ENCODE measurements at regions not wholly inside any gene's neighbourhood (a gene's known extent, or its start where the extent isn't known, plus 50 kb on each side); places are given as distances from the start of the nearest gene placed in this dataset.

DNA sequence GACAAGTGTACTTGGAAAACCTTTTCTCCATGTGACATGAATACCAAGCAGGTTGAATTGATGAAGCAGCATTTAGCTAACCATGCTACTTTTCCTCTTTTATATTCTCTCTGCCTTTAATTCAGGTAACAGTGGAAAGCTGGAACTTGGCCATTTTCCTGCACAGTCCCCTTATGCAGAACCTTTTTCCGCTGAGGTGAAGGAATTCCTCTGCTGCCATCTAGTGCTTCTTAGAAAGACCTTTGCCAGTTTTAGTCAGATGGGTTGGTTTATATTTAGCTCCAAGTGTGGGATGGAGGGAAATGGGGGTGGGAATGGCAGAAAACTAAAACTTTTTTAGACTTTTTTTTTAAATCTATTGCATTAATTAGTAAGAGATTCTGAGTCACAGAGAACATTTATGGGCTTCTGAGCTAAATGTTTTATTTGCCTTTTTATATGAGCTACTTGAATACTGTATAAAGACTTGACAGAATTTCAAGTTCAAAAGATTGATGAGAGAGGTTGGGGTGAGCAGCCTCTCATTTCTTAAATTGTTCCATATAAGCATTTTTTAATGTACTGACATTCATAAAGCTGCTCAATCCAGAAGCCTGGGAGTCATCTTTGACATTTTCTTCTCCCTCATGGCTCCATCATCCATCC, 153.9 kb upstream of the ZC3H12C start:
- ChIA-PET CTCF (interaction anchor here (0.6 to 2.6 kb wide), 4 partner anchors 25 to 1939 kb away, joined by 3 to 29 read pairs (median 4); no protein-coding TSS in a partner anchor), POLR2A (ENCODE audit: unreplicated experiment) (interaction anchor here (0.5 to 0.7 kb wide), 4 partner anchors 130 to 1215 kb away, joined by 5 to 17 read pairs (median 6); no protein-coding TSS in a partner anchor)
- no peak overlapping the region for H3K4me3 ChIP-seq
- H2AFZ ChIP-seq = no peak overlapping the region
- no TSS peak for BruUV-seq (replicated peaks)
- no peak overlapping the region for H3K27ac ChIP-seq
- intact Hi-C loops (cut with micrococcal nuclease; ENCODE audit: unreplicated experiment) = loop anchor here (1.0 to 10.0 kb wide), 4 partner anchors 25 to 1241 kb away; no protein-coding TSS in a partner anchor
- peaks cover 11% of the 10 kb centered on the region; the same call in 1 of the 2 replicates for H3K4me1 ChIP-seq (replicated peaks; ENCODE audit: insufficient read depth)
- no peaks in the 10 kb centered on the region for H3K79me2 ChIP-seq (ENCODE audit: low read depth)
- DNase-seq = peak; percentile 30 to 78
- no peak for TF ChIP-seq EZH2 (IDR thresholded peaks at IDR 0.05; ENCODE audit: low read depth)
- TF ChIP-seq CTCF (conservative IDR thresholded peaks at IDR 0.05) = peak; percentile 88
- H3K4me2 ChIP-seq = no peak overlapping the region
- H3K27me3 ChIP-seq (ENCODE audit: insufficient read depth, low read depth) = no peaks in the 10 kb centered on the region
- no peaks in the 10 kb centered on the region for H3K9me2 ChIP-seq (ENCODE audit: insufficient read depth)
- H3F3A ChIP-seq (ENCODE audit: insufficient read depth, low read depth) = no peaks in the 10 kb centered on the region
- H3K9me3 ChIP-seq (ENCODE audit: insufficient read depth, low read depth) = 0 out of 2 replicates have a peak, but pooled peaks cover 3% of the 10 kb centered on the region
- H4K20me1 ChIP-seq (ENCODE audit: insufficient read depth) = no peaks in the 10 kb centered on the region
- no peaks in the 10 kb centered on the region for H3K36me3 ChIP-seq (ENCODE audit: low read depth)

DNA sequence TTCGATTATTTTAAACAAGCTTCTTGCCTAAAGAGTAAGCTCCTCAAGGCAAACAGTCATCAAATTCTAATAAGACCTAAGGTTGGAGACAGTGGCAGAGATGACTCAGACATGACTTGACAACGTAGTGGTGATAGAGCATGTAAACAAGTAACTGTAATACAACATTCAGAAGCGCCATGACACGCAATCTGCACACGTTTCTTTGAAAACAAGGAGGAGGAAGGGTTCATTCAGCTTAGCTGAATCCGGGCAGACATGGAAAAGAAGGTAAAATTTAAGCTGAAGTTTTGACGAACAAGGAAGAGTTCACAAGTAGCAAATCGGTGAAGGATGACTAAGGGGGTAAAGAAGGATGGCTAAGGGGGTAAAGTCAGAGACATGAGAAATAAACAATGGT, 152.4 kb upstream of the ZC3H12C start:
- no peak for TF ChIP-seq CTCF (conservative IDR thresholded peaks at IDR 0.05)
- no peak for TF ChIP-seq EZH2 (IDR thresholded peaks at IDR 0.05; ENCODE audit: low read depth)
- peaks cover 12% of the 10 kb centered on the region for H3K4me1 ChIP-seq (replicated peaks; ENCODE audit: insufficient read depth)
- BruUV-seq (replicated peaks) = no TSS peak
- no peaks in the 10 kb centered on the region for H3K27me3 ChIP-seq (ENCODE audit: insufficient read depth, low read depth)
- H3K4me2 ChIP-seq = no peak overlapping the region
- H3K9me3 ChIP-seq (ENCODE audit: insufficient read depth, low read depth) = 0 out of 2 replicates have a peak, but pooled peaks cover 3% of the 10 kb centered on the region
- CTCF ChIA-PET = interaction anchor here (0.6 to 2.6 kb wide), 4 partner anchors 26 to 357 kb away, joined by 3 to 29 read pairs (median 3); no protein-coding TSS in a partner anchor
- H3K79me2 ChIP-seq (ENCODE audit: low read depth) = no peaks in the 10 kb centered on the region
- H3K9me2 ChIP-seq (ENCODE audit: insufficient read depth) = no peaks in the 10 kb centered on the region
- no peak overlapping the region for H3K4me3 ChIP-seq
- H3K27ac ChIP-seq = no peak overlapping the region
- no peaks in the 10 kb centered on the region for H4K20me1 ChIP-seq (ENCODE audit: insufficient read depth)
- no peaks in the 10 kb centered on the region for H3F3A ChIP-seq (ENCODE audit: insufficient read depth, low read depth)
- H3K36me3 ChIP-seq (ENCODE audit: low read depth) = no peaks in the 10 kb centered on the region
- intact Hi-C loops (cut with micrococcal nuclease; ENCODE audit: unreplicated experiment) = loop anchor here (10.0 kb wide), 2 partner anchors 314 to 354 kb away; partner anchors contain the start of gene RDX
- POLR2A ChIA-PET (ENCODE audit: unreplicated experiment) = interaction anchor here (0.6 kb wide), 1 partner anchor 221 kb away, joined by 4 read pairs; no protein-coding TSS in a partner anchor
- DNase-seq = peak; percentile 21 to 73
- H2AFZ ChIP-seq = no peak overlapping the region; the same call in 1 of the 2 replicates

DNA sequence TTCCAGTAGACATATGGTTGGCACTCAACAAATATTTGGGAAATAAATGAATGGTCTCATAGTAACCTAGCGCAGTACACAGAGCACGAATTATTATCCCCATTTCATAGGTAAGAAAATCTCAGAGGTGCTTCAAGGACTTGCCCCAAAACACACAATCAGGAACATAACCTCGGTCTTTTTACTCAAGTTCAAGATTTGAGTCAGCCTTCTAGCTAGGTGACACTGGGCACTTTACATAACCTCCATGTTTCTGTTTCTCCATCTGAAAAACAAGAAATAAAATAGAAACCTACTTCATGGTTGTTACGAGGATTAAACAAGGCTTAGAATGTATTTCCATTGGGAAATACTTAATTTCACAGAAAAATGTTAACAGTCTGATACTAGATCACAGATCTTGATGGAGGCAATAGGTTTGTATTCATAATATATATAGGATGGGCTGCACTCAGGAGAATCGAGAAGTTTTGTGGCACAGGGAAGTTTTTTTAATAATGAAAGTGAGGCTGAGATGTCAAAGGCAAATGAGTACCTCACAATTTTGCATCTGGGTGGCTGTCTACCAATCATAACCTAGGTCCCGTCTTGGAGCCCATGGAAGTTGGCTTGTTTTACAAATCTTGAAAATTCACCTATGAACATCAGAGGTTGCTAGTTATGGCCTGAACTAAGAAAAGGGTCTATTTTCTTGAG, 147.4 kb upstream of the ZC3H12C start:
- H3K27me3 ChIP-seq (ENCODE audit: insufficient read depth, low read depth) = no peaks in the 10 kb centered on the region
- POLR2A ChIA-PET (ENCODE audit: unreplicated experiment) = interaction anchor here (0.6 kb wide), 1 partner anchor 1511 kb away, joined by 5 read pairs; no protein-coding TSS in a partner anchor
- no TSS peak for BruUV-seq (replicated peaks)
- no peaks in the 10 kb centered on the region for H4K20me1 ChIP-seq (ENCODE audit: insufficient read depth)
- H3F3A ChIP-seq (ENCODE audit: insufficient read depth, low read depth) = no peaks in the 10 kb centered on the region
- intact Hi-C loops (cut with micrococcal nuclease; ENCODE audit: unreplicated experiment) = loop anchor here (1.0 to 10.0 kb wide), 8 partner anchors 147 to 488 kb away; partner anchors contain the start of gene RDX
- H3K4me3 ChIP-seq = no peak overlapping the region; the same call in 1 of the 2 replicates
- H3K9me3 ChIP-seq (ENCODE audit: insufficient read depth, low read depth) = peaks cover 3% of the 10 kb centered on the region; the same call in 1 of the 2 replicates
- CTCF ChIA-PET = no interaction called here
- H2AFZ ChIP-seq = peak overlapping the region; percentile 62
- TF ChIP-seq EZH2 (IDR thresholded peaks at IDR 0.05; ENCODE audit: low read depth) = no peak
- no peak for TF ChIP-seq CTCF (conservative IDR thresholded peaks at IDR 0.05)
- DNase-seq = no peak
- H3K27ac ChIP-seq = peak overlapping the region; percentile 31; the same call in 1 of the 2 replicates
- H3K36me3 ChIP-seq (ENCODE audit: low read depth) = no peaks in the 10 kb centered on the region
- H3K9me2 ChIP-seq (ENCODE audit: insufficient read depth) = no peaks in the 10 kb centered on the region
- peaks cover 5% of the 10 kb centered on the region; the same call in 1 of the 2 replicates for H3K79me2 ChIP-seq (ENCODE audit: low read depth)
- H3K4me2 ChIP-seq = peak overlapping the region; percentile 90
- peaks cover 18% of the 10 kb centered on the region for H3K4me1 ChIP-seq (replicated peaks; ENCODE audit: insufficient read depth)

All from PC-9 (cell line).